ENCODE measurements at regions not wholly inside any gene's neighbourhood (a gene's known extent, or its start where the extent isn't known, plus 50 kb on each side); places are given as distances from the start of the nearest gene placed in this dataset.

- TF ChIP-seq POLR2A (IDR thresholded peaks at IDR 0.05) = no peak
- TF ChIP-seq CTCF (IDR thresholded peaks at IDR 0.05) = no peak
Observed at GRCh38 chr12:126286203-126286602, 1221.0 kb downstream of the AACS start.
